GM20000 (cell line): ENCODE measurements at regions not wholly inside any gene's neighbourhood (a gene's known extent, or its start where the extent isn't known, plus 50 kb on each side); places are given as distances from the start of the nearest gene placed in this dataset.

Experiments
- DNase-seq: peaks from one replicate; pipeline ENCODE4 v3.0.0; 2012; ENCODE audit warnings: low spot score
- TF ChIP-seq, protein P1 (sequence below): IDR thresholded peaks from 2 replicates; pipeline ENCODE4 v1.5.1; 2012; ENCODE audit warnings: mild to moderate bottlenecking, control low read depth; ENCODE audit errors: extremely low read depth, missing control alignments

DNA sequence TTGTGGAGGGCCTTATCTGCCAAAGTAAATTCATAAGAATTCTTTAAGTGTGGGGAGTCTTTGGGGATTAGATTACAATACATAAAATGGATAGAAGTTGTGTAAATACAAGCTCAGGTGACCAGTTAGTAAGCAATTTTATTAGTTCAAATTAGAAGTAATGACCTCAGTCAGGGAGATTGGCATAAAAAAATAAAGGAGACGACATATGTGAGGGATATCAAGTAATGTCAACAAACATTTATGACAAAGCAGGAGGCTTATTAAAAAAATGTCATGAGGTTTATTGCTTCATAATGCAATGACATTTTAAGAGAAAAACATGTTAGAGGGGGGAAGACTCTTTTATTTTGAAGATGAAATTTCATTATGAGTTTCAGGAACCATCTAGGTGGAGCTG, 1137.0 kb upstream of the PHF14 start:
- no peak for DNase-seq
- TF ChIP-seq, protein P1, sequence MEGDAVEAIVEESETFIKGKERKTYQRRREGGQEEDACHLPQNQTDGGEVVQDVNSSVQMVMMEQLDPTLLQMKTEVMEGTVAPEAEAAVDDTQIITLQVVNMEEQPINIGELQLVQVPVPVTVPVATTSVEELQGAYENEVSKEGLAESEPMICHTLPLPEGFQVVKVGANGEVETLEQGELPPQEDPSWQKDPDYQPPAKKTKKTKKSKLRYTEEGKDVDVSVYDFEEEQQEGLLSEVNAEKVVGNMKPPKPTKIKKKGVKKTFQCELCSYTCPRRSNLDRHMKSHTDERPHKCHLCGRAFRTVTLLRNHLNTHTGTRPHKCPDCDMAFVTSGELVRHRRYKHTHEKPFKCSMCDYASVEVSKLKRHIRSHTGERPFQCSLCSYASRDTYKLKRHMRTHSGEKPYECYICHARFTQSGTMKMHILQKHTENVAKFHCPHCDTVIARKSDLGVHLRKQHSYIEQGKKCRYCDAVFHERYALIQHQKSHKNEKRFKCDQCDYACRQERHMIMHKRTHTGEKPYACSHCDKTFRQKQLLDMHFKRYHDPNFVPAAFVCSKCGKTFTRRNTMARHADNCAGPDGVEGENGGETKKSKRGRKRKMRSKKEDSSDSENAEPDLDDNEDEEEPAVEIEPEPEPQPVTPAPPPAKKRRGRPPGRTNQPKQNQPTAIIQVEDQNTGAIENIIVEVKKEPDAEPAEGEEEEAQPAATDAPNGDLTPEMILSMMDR = no peak

- no peak for DNase-seq
- TF ChIP-seq, protein P1 = no peak
Observed at GRCh38 chr7:9842301-9842700, 1131.4 kb upstream of the PHF14 start.

GRCh38 chr7:9846902-9847301, 1126.8 kb upstream of the PHF14 start:
- no peak for DNase-seq
- TF ChIP-seq, protein P1 = no peak

- TF ChIP-seq, protein P1 = no peak
- DNase-seq = no peak
Observed at GRCh38 chr7:9854605-9855004, 1119.1 kb upstream of the PHF14 start.

GRCh38 chr7:9856668-9857067, 1117.0 kb upstream of the PHF14 start:
- TF ChIP-seq, protein P1 = no peak
- DNase-seq = no peak

GRCh38 chr7:9863545-9863944, 1110.1 kb upstream of the PHF14 start:
- DNase-seq = no peak
- TF ChIP-seq, protein P1 = no peak

DNA sequence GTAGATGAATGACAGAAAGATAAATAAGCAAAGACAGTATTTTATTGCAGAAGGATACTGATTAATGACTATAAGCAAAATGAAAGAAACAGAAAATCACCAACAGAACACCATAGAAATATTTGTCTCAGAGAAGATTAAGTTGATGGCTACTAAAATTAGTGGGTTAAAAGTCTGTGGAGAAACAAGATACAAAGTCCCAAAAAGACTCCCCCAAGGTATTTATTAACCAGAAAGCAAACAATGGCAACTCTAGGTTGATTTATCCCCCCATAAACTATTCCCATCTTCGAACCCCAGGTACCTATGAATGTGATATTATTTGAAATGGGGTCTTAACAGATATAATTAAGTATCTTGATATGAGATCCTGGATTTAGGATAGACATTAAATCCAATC, 1104.5 kb upstream of the PHF14 start:
- TF ChIP-seq, protein P1 = no peak
- no peak for DNase-seq
